SU-DHL-6 (cell line): ENCODE measurements at regions not wholly inside any gene's neighbourhood (a gene's known extent, or its start where the extent isn't known, plus 50 kb on each side); places are given as distances from the start of the nearest gene placed in this dataset.
"Not testable (repeated sequence)": the region's sequence is repeated elsewhere in the genome, so short reads cannot be mapped to it uniquely, and the experiment has no call there.

Experiments used
- EZH2phosphoT487 ChIP-seq: fragments of 200-600 bp; sonication (generic), shearing (Covaris generic); conservative IDR thresholded peaks from 2 replicates; pipeline ENCODE4 v1.6.1; 2018; ENCODE audit warnings: mild to moderate bottlenecking, antibody characterized with exemption, low read length, moderate library complexity, mixed read lengths
- TF ChIP-seq, protein P1 (sequence below): fragments of 200-600 bp; sonication (generic); IDR thresholded peaks from one replicate; pipeline ENCODE4 v1.5.1; 2017; ENCODE audit warnings: antibody characterized with exemption, mild to moderate bottlenecking, low read length, moderate library complexity; ENCODE audit not compliant: insufficient read depth, poor library complexity, severe bottlenecking

DNA sequence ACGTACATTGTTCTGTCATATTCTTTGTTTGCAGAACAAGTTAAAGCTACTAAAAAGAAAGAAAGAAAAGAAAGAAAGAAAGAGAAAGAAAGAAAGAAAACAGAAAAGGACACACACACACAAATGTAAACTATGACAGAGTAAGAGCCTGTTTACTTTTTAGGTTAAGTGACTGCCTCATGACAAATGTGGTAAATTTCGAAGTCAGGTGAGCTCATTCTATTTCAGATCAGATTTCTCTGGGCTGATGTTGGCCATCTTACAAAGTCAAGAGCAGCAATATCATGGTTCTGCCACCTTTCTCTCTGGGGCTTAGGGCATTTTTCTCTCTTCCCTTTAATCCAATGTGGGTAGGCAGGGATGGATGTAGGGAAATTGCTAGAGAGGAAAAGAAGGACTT, 299.5 kb downstream of the ANAPC1 start:
- not testable (repeated sequence) for TF ChIP-seq EZH2phosphoT487
- TF ChIP-seq, protein P1, sequence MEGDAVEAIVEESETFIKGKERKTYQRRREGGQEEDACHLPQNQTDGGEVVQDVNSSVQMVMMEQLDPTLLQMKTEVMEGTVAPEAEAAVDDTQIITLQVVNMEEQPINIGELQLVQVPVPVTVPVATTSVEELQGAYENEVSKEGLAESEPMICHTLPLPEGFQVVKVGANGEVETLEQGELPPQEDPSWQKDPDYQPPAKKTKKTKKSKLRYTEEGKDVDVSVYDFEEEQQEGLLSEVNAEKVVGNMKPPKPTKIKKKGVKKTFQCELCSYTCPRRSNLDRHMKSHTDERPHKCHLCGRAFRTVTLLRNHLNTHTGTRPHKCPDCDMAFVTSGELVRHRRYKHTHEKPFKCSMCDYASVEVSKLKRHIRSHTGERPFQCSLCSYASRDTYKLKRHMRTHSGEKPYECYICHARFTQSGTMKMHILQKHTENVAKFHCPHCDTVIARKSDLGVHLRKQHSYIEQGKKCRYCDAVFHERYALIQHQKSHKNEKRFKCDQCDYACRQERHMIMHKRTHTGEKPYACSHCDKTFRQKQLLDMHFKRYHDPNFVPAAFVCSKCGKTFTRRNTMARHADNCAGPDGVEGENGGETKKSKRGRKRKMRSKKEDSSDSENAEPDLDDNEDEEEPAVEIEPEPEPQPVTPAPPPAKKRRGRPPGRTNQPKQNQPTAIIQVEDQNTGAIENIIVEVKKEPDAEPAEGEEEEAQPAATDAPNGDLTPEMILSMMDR = not testable (repeated sequence)
